GM20000 (cell line): ENCODE measurements at regions not wholly inside any gene's neighbourhood (a gene's known extent, or its start where the extent isn't known, plus 50 kb on each side); places are given as distances from the start of the nearest gene placed in this dataset.

Source experiments
- DNase-seq: peaks from one replicate; pipeline ENCODE4 v3.0.0; 2012; ENCODE audit warnings: low spot score
- CTCF ChIP-seq: IDR thresholded peaks from 2 replicates; pipeline ENCODE4 v1.5.1; 2012; ENCODE audit warnings: mild to moderate bottlenecking, control low read depth; ENCODE audit errors: extremely low read depth, missing control alignments

- no peak for TF ChIP-seq CTCF
- no peak for DNase-seq
Observed at GRCh38 chr2:51484605-51485004, 452.7 kb upstream of the NRXN1 start.

- no peak for DNase-seq
- TF ChIP-seq CTCF: no peak
Observed at GRCh38 chr2:51483720-51484119, 451.8 kb upstream of the NRXN1 start.

GRCh38 chr2:51472783-51473182, 440.9 kb upstream of the NRXN1 start:
- no peak for TF ChIP-seq CTCF
- no peak for DNase-seq

- TF ChIP-seq CTCF: no peak
- no peak for DNase-seq
Observed at GRCh38 chr2:51472300-51472699, 440.4 kb upstream of the NRXN1 start.

- no peak for TF ChIP-seq CTCF
- DNase-seq: no peak
Observed at GRCh38 chr2:51469102-51469501, 437.2 kb upstream of the NRXN1 start.

GRCh38 chr2:51465326-51465725, 433.4 kb upstream of the NRXN1 start:
- DNase-seq: no peak
- TF ChIP-seq CTCF: no peak

GRCh38 chr2:51454177-51454576, 422.2 kb upstream of the NRXN1 start:
- no peak for DNase-seq
- TF ChIP-seq CTCF: no peak

GRCh38 chr2:51448911-51449310, 417.0 kb upstream of the NRXN1 start:
- no peak for DNase-seq
- no peak for TF ChIP-seq CTCF
